Hindlimb muscle (tissue), 1 donor: ENCODE measurements at regions not wholly inside any gene's neighbourhood (a gene's known extent, or its start where the extent isn't known, plus 50 kb on each side); places are given as distances from the start of the nearest gene placed in this dataset.
A peak's percentile ranks its signal among the peaks of the same experiment; 100 is the strongest.
"Not testable (repeated sequence)": the region's sequence is repeated elsewhere in the genome, so short reads cannot be mapped to it uniquely, and the experiment has no call there.

Experiments used
- DNase-seq: peaks from one replicate; pipeline ENCODE4 v3.0.0-alpha.2; 2013

DNA sequence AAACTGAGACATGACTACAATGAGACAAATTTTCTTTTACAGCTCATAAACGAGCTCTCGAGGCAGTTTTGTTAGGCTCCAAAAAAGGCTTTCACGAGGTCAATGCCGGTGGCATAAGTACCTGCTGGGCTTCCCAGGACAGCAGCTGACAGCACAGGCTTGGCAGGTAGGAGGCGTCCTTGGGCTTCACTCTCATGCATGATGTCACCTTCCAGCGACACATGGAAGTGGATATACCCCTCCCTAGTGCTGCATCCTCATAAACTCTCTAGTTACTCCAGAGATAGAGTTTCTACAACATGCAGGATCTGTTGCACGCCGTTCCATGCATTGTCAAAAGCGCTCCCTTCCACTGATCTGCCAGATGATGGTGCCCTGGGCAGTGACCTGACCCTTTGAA lies 112.5 kb upstream of the PAXBP1 start:
- DNase-seq: no peak

DNA sequence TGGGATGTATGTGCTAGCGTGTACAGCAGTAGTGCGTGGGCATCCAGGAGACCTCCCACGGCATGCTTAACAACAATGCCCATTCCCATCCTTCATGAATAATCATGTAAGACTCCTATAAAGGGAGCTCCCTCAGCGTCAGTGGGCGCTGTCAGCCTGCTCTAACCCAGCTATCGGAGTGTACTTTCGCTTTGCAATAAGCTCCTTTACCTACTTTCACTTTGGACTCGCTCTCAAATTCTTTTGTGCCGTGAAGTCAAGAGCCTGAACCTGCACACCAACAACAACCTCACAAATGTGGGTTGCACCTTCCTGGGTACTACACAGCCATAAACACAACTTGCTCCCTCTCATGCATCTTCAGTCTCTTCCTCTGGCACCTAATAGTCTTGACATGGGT lies 114.8 kb upstream of the PAXBP1 start:
- no peak for DNase-seq

DNA sequence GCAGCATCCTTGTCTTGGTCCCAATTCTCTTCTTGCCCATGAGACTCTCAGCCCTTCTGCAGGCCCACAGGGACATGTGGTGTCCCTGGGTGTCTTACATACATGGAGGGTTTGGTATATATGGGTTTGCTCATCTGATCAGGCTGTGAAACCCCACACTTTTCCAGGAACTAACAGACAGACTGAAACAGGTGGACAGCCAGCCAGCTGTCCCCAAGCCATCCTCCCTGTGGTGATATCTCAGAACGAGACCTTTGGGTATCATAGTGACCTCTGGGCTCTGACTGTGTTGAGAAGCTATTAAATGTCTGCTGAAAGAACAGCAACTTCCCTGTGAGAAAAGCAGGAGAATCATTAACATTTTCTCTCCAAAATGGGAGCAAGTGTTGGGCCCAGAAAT lies 115.5 kb upstream of the PAXBP1 start:
- no peak for DNase-seq

DNA sequence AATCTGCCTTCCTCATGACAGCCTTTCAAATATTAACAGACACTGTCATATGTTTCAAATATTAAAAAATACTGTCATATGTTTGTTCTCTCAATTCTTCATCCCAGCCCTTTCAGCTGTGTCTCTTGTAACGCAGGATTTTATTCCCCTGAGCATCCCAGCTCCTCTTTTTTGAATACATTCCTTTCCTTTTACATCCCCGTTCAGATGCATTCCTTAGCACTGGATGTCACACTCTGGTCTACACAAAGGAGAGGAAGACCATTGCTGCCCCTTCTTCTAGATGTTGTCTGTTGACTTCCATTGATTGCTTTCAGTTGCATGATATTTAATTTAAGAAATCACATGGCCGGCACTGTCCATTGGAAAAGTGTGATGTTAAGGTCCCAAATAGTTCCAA lies 117.4 kb upstream of the PAXBP1 start:
- no peak for DNase-seq

DNA sequence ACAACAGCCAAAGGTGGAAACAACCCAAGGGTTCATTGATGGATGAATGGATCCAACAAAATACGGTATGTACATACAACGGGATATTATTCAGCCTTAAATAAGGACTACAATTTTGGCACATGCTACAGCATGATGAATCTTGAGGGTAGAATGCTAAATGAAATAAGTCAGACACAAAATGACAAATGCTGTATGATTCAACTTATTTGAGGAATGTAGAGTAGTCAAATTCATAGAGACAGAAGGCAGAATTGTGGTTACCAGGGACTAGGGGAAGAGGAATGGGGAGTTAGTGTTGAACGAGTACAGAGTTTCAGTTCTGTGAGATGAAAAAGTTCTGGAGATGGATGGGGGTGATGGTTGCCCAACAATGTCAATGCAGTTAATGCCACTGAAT lies 118.0 kb upstream of the PAXBP1 start:
- DNase-seq: no peak

DNA sequence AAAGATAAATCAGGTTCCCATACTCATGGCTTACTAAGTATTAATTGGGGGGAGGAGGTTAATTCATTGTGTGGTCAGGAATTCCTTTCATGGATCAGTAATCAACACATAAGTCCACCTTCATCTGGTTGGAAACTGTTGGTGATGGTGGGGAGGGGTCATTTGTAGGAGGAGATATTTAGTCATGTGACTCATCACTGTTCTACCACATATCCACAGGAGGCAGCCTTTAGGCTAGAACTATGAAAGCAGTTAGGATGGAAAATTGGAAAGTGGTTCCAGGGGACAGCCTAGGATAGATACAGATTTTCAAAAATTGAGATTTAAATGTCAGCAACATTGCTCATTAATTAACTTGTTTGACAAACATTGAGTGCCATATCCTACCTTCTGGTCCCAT lies 122.8 kb upstream of the PAXBP1 start:
- DNase-seq: no peak

DNA sequence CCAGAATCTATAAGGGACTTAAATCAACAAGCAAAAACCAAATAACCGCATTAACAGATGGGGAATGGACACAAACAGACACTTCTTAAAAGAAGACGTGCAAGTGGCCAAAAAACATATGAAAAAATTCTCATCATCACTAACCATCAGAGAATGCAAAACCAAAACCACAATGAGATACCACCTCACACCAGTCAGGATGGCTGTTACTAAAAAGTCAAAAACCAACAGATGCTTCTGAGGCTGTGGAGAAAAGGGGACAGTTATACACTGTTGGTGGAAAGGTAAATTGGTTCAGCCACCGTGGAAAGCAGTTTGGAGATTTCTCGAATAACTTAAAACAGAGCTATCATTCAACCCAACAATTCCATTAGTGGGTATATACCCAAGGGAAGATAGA lies 124.9 kb upstream of the OLIG2 start:
- no peak for DNase-seq

DNA sequence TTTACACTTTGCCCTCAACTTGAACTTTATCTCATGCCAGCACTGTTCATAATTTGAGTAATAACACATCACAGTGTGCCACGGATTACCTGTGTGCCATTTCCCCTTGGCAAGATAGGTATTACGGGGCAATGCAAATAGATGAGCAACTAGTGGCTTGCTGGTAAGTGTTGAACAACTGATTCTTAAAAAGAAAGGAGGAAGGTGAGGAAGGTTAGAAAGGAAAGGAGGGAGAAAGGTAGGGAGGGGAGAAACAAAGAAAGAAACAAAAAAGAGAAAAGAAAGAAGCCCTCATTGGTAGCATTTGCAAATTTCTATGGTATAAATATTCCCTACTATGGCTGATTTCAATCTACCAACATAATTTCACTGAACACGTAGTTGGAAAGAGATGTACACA lies 118.2 kb upstream of the OLIG2 start:
- no peak for DNase-seq

DNA sequence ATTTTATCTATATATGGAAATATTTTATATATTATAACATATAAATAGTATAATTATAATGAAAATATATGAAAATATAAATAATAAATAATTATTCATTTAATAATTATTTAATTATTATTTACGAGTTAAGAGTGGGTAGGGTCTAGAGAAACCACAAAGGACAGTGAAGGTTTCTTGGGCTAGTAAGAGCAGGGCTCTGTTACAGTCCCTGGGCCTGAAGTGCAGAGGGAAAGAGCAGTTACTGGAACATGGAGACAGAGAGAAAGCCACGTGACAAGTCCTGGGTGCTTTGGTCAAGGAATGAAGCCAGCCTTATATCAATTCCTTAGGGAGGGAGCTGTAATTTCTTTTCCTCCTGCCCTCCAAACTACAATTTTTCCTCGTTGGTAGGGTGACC lies 117.2 kb upstream of the OLIG2 start:
- DNase-seq: no peak

DNA sequence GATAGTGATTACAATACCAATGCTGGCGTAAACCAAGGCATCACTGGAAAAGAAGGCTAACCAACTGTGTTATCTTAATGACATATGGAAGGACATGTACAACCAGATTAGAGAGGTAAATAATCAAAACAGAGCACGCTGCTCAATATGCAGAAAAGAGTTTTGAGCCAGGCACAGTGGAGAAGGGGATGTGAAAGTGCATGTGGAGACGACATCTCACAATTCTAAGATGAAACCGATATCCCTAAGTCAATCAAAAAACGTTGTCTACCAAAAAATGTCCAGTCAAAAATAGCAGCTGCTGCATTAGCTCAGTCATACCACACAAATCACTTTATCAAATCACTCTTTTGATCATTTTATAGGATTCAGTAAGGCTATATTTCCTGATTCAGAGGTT lies 116.3 kb upstream of the OLIG2 start:
- no peak for DNase-seq

DNA sequence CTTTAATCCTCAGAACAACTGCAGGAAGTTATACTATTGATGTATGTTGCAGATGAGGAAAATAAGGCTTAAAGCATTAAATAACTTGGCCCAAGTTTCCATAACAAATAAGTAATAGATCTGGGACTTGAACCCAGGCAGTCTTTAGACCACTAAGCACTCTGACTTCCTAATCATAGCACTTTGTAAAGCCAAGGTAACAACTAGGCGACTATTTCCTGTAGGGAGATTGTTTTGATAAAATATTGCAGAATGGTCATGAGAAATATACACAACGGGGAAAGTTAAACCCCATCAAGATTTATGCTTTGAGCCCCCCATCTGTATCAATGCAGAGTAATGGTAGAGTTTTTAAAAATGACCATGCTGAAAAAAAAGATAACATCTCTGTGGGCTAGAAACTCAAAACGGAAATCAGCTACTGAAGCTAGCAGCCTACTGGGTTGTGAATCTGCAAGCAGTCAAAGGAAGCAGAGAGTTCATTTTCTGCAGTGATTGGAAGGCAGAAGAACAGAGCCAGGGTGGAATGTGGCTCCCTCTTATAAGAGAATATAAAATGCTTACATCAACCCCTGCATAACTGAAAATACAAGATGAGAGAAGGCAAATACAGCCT lies 111.2 kb upstream of the OLIG2 start:
- no peak for DNase-seq

DNA sequence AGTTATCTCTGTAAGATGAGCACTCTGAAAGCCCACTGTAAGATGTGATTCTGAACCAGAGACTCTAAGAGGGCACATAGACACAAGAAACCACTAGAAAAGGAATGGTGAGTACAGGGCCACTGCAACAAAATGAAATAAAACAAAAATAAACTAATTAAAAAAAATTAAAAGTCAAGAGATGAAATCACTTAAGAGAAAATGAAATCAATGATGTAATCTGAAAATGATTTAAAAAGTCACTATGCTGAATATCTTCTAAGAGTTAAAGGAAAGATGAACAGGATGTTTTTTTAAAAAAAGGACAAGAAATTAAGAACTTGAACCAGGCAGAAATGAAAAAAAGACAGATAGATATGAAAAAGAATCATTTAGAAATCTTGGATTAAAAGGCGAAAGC lies 110.6 kb upstream of the OLIG2 start:
- DNase-seq: no peak

DNA sequence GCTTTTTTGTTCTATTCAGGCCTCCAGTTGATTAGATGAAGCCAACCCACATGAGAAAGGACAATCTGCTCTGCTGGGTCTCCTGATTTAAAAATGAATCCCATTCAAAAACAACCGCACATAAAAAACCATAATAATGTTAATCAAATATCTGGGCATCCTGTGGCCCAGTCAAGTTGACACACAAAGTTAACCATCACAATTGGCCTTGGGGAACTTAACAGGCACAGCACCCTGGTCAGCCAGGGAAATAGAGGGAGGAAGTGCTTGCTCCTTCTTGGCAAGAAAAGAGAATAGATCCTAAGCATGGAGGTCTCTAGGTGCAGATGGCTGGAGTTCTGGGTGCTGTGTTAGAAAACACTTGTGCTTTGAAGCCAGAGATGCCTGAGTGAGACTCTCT lies 109.6 kb upstream of the OLIG2 start:
- no peak for DNase-seq

DNA sequence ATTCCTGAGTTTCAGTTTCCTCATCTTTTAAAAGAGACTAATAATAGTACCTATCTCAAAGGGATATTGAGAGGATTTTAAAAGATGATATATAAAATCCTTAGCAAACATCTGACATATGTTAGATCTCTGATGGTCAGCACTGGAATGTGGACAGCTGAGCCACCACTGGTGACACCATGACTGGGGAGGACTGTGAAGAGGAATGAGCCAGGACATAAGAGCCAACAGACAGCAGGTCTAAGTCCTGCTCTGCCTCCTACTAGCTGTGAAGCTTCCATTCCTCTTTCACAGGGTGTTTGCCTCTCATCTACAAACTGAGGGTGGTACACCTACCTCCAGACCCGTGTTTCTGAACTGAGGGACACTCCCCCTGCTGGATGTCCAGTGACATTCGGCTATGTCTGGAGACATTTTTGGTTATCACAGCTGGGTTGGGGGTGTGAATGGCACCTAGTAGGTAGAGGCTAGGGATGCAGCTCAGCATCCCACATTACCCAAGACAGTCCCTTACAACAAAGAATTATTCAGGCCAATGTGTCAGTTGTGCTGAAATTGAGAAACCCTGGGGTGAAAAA lies 109.1 kb upstream of the OLIG2 start:
- no peak for DNase-seq

DNA sequence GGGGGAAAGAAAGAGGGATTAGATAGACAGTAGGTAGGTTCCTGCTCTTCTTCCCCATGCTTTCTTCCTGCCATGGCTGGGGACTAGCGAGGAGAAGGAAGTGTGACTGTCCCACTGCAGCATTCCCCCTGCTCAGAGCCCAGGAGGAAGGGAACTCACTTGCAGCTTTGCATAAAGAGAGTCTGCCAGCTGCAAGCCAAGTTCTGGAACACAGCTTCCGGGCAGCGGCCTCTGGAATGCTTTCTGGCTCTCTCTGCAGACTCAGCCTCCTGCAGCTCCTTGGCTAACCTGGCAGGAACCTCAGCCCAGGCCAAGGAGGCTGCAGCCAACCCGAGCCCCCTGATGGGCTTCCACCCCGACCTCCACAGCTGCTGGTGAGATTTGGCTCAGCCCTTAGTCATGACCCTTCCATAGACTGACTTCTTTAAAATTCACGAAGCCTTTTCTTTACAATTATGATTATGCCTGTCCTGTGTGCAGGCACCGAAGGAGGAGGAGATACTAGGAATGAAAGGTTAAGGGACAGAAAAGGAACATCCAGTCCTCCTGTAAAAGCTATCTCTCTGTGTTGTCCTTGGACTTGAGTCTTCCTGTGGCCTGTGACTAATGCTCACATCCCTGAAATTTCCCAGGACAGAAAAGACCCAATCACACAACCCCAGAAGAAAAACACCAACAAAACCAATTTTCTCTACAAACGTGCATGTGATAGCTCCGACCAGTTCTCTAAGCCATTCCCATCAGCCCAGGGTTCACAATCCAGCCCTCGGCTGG lies 108.2 kb upstream of the OLIG2 start:
- peak; percentile 25 for DNase-seq

DNA sequence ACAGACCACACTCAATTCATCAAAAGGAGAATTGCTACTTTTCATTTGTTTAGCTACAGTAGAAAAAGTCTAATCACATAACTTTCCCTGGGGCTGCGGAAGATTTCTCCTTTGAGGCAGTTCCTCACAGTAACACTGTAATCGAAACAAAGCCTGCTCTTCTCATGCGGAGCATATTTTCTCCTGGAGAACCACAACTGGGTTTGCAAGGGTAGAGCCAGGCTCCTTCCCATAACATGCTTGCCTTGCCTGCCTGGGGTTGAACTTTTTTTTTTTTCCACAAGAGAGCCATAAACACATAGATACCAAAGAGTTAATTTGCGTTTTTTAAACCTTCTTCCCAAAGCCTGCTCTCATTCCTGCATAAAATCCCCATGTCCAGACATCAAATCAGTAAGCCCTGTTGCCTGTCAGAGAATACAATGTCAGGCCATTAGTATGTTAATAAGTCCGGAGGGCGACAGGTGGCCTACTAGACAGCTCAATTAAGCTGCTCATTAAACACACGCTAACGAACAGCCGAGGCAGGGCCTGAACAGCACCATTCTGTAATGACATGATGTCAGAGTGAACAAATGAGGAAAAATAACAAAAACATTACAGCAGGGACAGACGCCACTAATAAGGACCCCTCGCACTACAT lies 107.1 kb upstream of the OLIG2 start:
- no peak for DNase-seq

DNA sequence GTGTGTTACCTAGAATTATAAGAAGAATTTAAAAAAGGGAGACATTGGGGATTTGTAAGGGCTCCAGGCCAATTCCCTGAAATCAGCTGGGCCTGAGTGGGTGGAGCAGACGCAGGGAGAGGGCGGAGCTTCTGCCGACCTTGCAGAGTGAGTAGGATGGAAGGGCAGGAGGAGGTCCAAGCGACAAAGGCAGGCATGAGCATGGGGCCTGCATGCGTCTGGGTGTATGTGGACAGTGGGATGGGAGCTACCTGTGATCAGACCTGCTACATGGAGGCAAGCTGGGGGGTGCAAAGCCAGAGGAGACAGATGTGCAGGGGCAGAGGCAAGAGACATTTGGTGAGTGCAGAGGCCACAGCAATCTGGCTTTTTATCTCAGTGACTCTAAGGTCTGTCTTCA lies 105.3 kb upstream of the OLIG2 start:
- DNase-seq: no peak

DNA sequence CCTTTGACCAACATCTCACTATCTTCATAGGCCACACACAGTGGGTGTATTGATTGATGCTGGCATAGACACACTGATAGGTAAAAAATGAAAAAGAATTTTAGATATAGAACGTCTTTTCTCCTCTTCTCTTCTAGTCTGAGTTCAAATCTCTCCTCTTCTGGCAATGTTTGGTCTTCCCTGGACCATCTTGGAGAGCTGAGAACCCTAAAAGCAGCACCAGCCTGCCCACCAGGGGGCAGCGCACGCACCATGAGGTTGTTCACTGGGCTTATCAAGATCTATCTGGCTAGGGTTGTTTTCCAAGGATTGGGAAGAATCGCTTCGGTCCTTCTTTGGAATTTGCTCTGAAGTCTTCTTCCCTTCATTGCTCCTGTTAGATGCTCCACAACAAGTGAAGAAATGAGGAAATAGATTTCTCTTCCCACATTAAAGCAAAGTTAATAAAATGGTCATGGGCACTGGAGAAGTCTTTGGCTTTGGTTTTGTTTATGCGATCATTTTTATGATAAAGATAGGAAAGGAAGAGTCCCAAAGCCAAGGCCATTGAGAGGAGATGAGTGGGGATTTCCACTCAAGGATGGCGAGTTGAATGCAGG lies 104.0 kb upstream of the OLIG2 start:
- DNase-seq: no peak

DNA sequence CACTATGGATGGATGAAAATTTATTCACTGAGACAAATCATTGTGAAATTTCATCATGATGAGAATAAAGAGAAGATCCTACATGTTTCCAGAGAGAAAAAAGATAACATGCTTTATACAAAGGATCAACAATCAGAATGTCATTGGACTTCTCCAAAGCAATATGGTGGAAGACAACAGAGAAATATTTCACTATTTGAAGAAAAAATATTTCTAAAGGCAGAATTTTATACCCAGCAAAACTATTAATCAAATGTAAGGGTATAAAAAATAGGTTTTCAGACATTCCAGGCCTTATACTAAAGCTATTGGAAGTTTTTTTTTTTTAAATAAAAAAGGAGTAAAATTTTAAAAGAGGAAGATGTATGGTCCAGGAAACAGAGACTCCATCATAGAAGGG lies 100.6 kb upstream of the OLIG2 start:
- no peak for DNase-seq

DNA sequence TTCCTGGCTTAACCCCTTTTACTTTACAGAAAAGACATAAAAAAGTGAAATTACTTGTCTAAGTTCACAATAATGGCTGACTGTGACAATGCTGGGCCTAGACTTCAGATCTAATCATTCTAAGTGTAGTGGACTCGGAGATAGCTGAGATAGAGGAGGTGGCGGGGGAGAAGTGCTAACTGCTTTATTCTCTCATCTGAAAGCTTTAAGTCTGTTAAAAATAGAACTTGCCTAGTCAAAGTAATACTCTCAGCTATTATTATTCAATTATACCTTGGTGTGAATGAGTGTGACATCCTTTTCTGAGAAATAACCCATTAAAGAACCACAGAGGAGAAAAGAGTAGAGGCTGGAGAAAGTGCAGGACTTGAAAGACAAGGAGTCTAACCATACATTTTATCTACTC lies 96.1 kb upstream of the OLIG2 start:
- DNase-seq: no peak

DNA sequence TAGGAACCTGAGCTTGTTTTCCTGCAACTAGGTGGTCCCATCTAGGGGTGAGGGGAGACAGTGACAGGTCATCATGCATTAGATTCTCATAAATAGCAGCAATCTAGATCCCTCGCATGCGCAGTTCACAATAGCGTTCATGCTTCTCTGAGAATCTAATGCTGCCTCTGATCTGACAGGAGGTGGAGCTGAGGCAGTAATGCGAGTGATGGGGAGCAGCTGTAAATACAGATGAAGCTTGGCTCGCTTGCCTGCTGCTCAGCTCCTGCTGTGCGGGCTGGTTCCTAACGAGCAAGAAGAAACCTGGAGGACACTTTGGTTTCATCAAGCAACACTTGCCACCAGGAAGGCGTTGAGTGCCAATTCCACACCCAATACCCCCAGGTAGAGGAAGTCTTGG lies 95.1 kb upstream of the OLIG2 start:
- DNase-seq: no peak

DNA sequence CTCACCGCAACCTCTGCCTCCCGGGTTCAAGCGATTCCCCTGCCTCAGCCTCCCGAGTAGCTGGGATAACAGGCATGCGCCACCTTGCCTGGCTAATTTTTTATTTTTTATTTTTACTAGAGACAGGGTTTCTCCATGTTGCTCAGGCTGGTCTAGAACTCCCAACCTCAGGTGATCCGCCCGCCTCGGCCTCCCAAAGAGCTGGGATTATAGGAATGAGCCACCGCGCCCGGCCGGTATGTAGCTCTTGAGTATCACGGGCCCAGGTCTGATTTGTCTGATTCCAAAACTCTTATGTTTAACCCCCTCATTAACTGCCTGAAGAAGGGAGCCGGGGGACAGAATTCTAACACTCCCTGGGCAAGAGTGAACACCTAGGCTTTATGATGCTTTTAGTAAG lies 91.7 kb upstream of the OLIG2 start:
- DNase-seq: not testable (repeated sequence)

DNA sequence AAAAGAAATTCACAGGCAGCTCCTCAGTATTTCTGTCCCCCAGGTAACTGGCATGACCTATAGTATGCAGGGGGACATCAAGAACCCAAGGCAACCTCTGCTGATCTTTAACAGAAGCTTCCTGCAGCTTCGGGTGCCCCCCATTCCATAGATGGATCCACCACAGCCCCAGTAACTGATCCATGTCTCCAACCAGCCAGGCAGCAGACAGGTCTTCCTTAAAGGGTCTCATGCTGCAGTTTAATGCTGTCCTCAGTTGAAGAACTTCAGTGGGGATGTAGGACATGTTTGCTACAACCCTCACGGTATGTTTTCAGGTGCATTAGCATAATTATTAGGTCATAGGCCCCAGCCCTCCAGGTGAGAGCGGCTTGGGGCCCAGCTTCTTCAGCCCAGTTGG lies 90.9 kb upstream of the OLIG2 start:
- DNase-seq: no peak
